NCI-H345 (cell line): ENCODE measurements at regions not wholly inside any gene's neighbourhood (a gene's known extent, or its start where the extent isn't known, plus 50 kb on each side); places are given as distances from the start of the nearest gene placed in this dataset.

ENCODE experiments used
- DNase-seq: peaks from one replicate; lab custom pipeline; 2025; lab: John Stamatoyannopoulos, UW

GRCh38 chr3:152516216-152516615 lies 247.5 kb downstream of the MBNL1 start:
- DNase-seq, result no peak

GRCh38 chr3:152517502-152517901 lies 248.8 kb downstream of the MBNL1 start:
- no peak for DNase-seq

GRCh38 chr3:152518346-152518745 lies 249.6 kb downstream of the MBNL1 start:
- no peak for DNase-seq

GRCh38 chr3:152519376-152519775 lies 250.6 kb downstream of the MBNL1 start:
- no peak for DNase-seq

DNA sequence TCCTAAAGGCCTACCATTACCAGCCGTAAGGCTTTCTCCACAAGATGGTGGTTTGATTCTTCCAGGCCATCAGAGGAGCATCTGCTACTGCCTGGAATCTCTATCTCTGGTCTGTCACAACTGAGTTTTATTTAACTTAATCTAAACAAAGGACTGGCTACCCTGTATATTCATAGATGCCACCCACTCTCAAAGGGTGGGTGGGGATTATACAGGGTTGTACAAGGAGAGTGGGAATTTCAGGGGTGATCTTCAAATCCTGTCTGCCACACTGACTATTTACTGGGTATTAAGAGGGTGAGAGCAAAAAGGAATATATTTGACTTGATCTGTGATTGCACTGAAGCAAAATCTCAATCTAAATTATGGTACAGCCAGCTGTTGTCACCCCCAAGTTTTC lies 253.3 kb downstream of the MBNL1 start:
- DNase-seq, result no peak

GRCh38 chr3:152524198-152525140 lies 255.7 kb downstream of the MBNL1 start:
- peak; percentile 56 for DNase-seq

GRCh38 chr3:152531717-152532116 lies 263.0 kb downstream of the MBNL1 start:
- no peak for DNase-seq

- no peak for DNase-seq
Measured at GRCh38 chr3:152538518-152538917, 269.8 kb downstream of the MBNL1 start.

DNA sequence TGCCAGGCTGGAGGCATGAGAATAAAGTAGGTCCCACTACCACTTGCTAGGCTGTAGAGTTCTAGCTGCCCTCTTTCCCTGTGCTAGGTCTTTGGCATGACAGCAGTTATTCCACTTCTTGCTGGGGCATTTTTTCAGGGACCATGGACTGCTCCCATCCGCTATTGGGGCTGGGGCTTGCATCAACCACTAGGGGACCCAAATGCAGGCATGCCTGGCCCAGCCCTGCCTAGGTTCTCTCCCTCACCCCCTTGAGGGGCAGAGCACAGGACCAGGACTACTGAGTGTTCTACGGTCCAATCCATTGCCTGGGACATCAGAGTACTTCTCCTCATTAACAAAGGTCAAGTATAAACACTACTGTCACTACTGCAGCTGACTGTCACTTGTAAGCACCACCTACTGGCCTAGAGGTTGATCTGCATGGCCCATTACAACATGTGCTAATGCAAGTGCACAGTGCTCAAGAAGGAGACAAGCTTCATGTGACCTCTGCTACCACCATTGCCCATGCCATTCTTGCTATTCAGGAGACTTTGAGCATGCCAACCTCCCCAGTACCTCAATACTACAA lies 270.5 kb downstream of the MBNL1 start:
- no peak for DNase-seq

DNA sequence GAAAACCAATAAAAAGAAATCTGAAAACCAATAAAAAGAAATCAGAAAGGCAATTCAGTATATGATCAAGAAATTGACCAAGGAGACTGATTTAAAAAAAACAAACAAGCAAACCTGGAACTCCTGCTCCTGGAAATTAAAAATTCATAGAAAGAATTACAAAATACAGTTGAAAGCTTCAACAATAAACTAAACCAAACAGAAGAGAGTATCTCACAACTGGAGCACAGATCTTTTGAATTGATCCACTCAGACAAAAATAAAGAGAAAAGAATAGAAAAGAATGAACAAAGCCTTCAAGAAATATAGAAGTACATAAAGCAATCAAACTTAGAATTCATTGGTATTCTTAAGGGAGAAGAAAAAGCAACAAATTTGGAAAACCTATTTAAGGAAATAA lies 271.4 kb downstream of the MBNL1 start:
- DNase-seq, result no peak

GRCh38 chr3:152547153-152547552 lies 278.4 kb downstream of the MBNL1 start:
- DNase-seq, result no peak

- no peak for DNase-seq
Measured at GRCh38 chr3:152549263-152549662, 280.5 kb downstream of the MBNL1 start.

- DNase-seq, result no peak
Measured at GRCh38 chr3:152550284-152550683, 281.6 kb downstream of the MBNL1 start.

DNA sequence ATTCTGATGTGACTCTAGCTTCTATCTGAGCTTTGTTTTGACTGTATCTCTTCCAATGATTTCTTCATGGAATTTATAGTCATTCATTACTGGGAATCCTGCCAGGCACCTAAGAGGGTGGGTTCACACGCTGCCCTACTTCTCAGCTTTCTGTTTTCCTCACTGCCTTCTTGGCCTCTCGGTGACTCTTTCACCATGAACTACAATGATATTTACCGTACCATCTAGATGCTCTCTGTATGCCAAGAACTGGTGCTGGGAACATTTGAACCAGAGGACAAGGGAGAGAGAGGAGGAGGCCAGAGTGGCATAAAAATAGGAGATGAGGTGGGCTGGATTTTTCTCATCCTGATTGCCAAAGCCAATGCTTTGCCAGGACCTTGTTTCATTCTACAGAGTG lies 280.0 kb upstream of the P2RY1 start:
- no peak for DNase-seq

- DNase-seq, result no peak
Measured at GRCh38 chr3:152555666-152556291, 279.2 kb upstream of the P2RY1 start.

DNA sequence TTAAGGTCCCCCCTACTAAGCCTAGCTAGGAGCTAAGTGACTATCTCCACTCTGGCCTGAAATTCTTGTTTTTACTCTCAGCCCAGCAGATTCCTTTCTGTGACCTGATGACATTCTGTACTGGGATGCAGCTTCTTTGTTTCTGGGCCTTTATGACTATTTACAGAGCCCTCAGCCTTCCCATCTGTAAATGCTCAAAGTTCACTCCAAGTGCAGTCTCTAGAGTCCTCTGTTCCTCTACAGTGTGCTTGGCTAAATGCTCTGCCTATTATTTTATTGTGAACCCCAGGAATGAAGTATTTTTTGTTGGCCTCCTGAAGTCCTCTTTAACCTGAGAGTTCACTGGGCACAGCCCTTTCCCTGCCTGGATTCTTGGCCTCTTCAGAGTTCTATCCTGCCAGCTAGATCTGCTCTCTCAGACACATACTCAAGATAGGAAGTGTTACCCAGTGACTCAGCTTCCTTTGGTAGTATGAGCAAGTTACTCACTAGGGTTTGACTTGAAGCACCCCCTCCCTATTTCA lies 278.1 kb upstream of the P2RY1 start:
- DNase-seq, result no peak

GRCh38 chr3:152557302-152557999 lies 277.5 kb upstream of the P2RY1 start:
- DNase-seq, result no peak

DNA sequence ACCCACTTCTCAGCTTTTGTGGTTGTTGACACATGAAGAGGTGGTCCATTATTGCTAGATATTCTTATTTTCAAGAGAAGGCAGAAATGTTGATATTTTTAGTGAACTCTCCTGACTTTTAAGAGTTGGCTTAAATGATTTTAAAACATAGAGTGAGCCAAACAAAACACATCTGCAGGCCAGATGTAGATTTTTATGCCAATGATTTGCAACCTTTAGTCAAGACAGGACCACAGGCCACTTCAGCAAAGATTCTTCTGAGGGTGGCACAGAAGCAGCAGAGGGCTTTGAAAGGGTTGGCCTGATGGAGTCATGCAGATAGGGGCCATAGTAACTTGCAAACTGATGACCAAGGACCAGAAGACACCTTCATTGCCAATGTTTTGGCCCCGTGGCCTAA lies 276.5 kb upstream of the P2RY1 start:
- DNase-seq, result no peak

DNA sequence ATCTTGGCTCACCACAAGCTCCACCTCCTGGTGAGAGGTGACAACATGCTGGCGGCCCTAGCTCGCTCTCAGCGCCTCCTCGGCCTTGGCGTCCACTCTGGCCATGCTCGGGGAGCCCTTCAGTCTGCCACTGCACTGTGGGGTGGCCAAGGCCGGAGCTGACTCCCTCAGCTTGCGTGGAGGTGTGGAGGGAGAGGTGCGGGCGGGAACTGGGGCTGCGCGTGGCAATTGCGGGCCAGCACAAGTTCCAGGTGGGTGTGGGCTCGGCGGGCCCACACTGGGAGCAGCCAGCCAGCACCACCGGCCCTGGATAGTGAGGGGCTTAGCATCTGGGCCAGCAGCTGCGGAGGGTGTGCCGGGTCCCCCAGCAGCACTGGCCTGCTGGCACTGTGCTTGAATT lies 275.7 kb upstream of the P2RY1 start:
- no peak for DNase-seq

DNA sequence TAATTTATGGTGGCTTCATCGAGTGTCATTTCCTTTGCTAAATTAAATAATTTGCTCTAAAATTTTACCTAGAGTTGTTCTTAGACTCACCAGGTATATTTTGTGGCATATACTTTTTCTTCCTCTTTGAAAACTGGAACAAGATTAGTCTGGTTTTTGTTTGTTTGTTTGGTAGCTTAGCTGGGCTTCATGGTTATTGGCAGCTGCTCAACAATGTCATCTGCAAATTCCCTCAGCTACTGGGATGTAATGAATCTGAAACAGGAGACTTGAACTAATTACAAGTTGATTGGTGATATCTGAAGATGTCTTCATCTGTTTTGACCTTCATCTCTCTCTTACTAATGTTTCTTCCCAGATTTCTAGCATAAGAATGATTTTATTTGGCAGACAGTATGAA lies 270.5 kb upstream of the P2RY1 start:
- DNase-seq, result no peak

DNA sequence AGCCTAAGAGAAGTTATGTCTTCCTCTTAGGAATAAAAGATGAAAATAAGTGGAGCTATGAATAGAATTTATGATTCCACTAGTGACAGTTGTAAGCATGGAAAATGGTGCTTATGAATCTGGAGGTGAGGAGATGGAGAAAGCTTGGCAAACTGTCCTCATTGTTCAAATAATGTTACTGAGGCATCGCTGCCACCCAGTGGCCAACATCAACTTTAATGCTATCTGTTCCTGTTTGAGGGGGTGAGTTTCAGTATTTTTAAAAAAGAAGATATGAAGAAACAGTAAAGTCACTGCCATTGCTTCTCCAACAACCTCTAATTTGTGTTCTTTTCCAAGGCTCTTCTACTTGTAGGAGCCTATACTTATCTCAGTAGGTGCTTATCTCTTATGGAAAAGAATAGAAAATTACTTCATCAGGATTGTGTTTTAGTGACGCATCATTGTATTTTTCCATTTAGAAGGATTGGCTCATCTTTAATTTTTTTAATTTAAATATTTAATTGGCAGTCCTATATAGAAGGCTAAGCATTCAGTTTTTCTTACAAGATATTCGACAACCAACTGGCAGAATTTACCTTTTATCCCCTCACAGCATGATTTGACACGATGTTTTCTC lies 260.4 kb upstream of the P2RY1 start:
- DNase-seq, result peak; percentile 35

- no peak for DNase-seq
Measured at GRCh38 chr3:152578769-152579168, 256.2 kb upstream of the P2RY1 start.
